A673 (cell line): ENCODE measurements at regions not wholly inside any gene's neighbourhood (a gene's known extent, or its start where the extent isn't known, plus 50 kb on each side); places are given as distances from the start of the nearest gene placed in this dataset.
"Not testable (repeated sequence)": the region's sequence is repeated elsewhere in the genome, so short reads cannot be mapped to it uniquely, and the experiment has no call there.

Source experiments
- BruUV-seq: library from RNA; stranded (reverse); fragments of 400-500 nt; replicated peaks from 2 replicates; lab custom pipeline; 2021; lab: Mats Ljungman, UMichigan
- CTCF ChIA-PET: fragments of 300-600 bp; sonication (Branson Sonifier 250); formaldehyde crosslinking; loops from one replicate; lab custom pipeline; 2022; ENCODE audit warnings: antibody characterized with exemption; lab: Charles Lee
- POLR2A ChIA-PET: fragments of 300-600 bp; sonication (Branson Sonifier 250); formaldehyde crosslinking; loops from one replicate; lab custom pipeline; 2022; ENCODE audit warnings: antibody characterized with exemption; ENCODE audit not compliant: low non-redundant PET; lab: Charles Lee
- DNase-seq: peaks from one replicate; pipeline ENCODE4 v3.0.0-alpha.2; 2015; ENCODE audit warnings: low spot score
- H3K27ac ChIP-seq: fragments of 200-600 bp; sonication (generic); 2 replicates; pipeline ENCODE4 v1.5.1; 2016; ENCODE audit warnings: mixed run types, low read depth, mild to moderate bottlenecking, mixed read lengths, antibody characterized with exemption, low read length; ENCODE audit not compliant: poor library complexity, severe bottlenecking
- H3K27me3 ChIP-seq: fragments of 200-600 bp; sonication (generic); replicated peaks from 2 replicates; pipeline ENCODE4 v1.6.1; 2017; ENCODE audit warnings: mixed run types, low read depth, mild to moderate bottlenecking, mixed read lengths, antibody characterized with exemption, low read length; ENCODE audit not compliant: insufficient read depth, poor library complexity
- H3K36me3 ChIP-seq: fragments of 200-600 bp; sonication (generic); 2 replicates; pipeline ENCODE4 v1.6.1; 2016; ENCODE audit warnings: mixed run types, mild to moderate bottlenecking, mixed read lengths, antibody characterized with exemption, low read length; ENCODE audit not compliant: insufficient read depth, poor library complexity, severe bottlenecking
- H3K4me1 ChIP-seq: fragments of 200-600 bp; sonication (generic); 2 replicates; pipeline ENCODE4 v1.6.1; 2017; ENCODE audit warnings: mixed run types, mild to moderate bottlenecking, mixed read lengths, antibody characterized with exemption, low read length; ENCODE audit not compliant: insufficient read depth, poor library complexity, severe bottlenecking
- H3K4me3 ChIP-seq: fragments of 200-600 bp; sonication (generic); 2 replicates; pipeline ENCODE4 v1.5.1; 2016; ENCODE audit warnings: low read depth, mixed run types, mild to moderate bottlenecking, mixed read lengths, low read length; ENCODE audit not compliant: poor library complexity, severe bottlenecking
- H3K9me3 ChIP-seq: fragments of 200-600 bp; sonication (generic); 2 replicates; pipeline ENCODE4 v1.6.1; 2016; ENCODE audit warnings: mixed run types, low read depth, mild to moderate bottlenecking, mixed read lengths, antibody characterized with exemption, low read length; ENCODE audit not compliant: poor library complexity, severe bottlenecking
- CTCF ChIP-seq: fragments of 300-800, 200-600 bp; sonication (generic); conservative IDR thresholded peaks from 2 replicates; pipeline ENCODE4 v1.5.1; 2017; ENCODE audit warnings: low read depth, mild to moderate bottlenecking, antibody characterized with exemption, low read length, moderate library complexity, mixed read lengths
- EZH2 ChIP-seq: fragments of 200-600 bp; sonication (generic); IDR thresholded peaks from 2 replicates; pipeline ENCODE4 v1.6.1; 2017; ENCODE audit warnings: borderline replicate concordance, low read depth, mild to moderate bottlenecking, mixed read lengths, antibody characterized with exemption, low read length; ENCODE audit not compliant: poor library complexity, severe bottlenecking
- intact Hi-C: fragments of 100-400 bp; cut with micrococcal nuclease; formaldehyde crosslinking; loops from one replicate; pipeline ENCODE4 v1.10.0; 2022; ENCODE audit not compliant: unreplicated experiment

GRCh38 chrX:55867181-55867651 lies 149.7 kb downstream of the RRAGB start:
- CTCF ChIA-PET, result no interaction called here
- intact Hi-C loops, result no loop called here
- BruUV-seq, result no TSS peak
- no peaks in the 10 kb centered on the region for H3K4me1 ChIP-seq
- no peak overlapping the region for H3K27ac ChIP-seq
- H3K36me3 ChIP-seq, result no peaks in the 10 kb centered on the region
- POLR2A ChIA-PET, result no interaction called here
- DNase-seq, result no peak
- TF ChIP-seq EZH2, result no peak
- TF ChIP-seq CTCF, result no peak
- no peak overlapping the region for H3K4me3 ChIP-seq
- H3K9me3 ChIP-seq, result no peaks in the 10 kb centered on the region
- H3K27me3 ChIP-seq, result no peaks in the 10 kb centered on the region

- no peaks in the 10 kb centered on the region for H3K4me1 ChIP-seq
- POLR2A ChIA-PET, result no interaction called here
- no peak overlapping the region for H3K4me3 ChIP-seq
- no peak for DNase-seq
- no peaks in the 10 kb centered on the region for H3K27me3 ChIP-seq
- intact Hi-C loops, result no loop called here
- no peaks in the 10 kb centered on the region for H3K36me3 ChIP-seq
- H3K27ac ChIP-seq, result no peak overlapping the region
- TF ChIP-seq CTCF (no peak), EZH2 (no peak)
- no peaks in the 10 kb centered on the region for H3K9me3 ChIP-seq
- CTCF ChIA-PET, result no interaction called here
- BruUV-seq, result no TSS peak
These were observed 150.2 kb downstream of the RRAGB start for GRCh38 chrX:55867708-55868107.

- TF ChIP-seq CTCF (no peak), EZH2 (no peak)
- Histone ChIP-seq H3K36me3 (no peaks in the 10 kb centered on the region), H3K27ac (no peak overlapping the region), H3K4me3 (no peak overlapping the region), H3K4me1 (no peaks in the 10 kb centered on the region), H3K9me3 (no peaks in the 10 kb centered on the region), H3K27me3 (no peaks in the 10 kb centered on the region)
- ChIA-PET POLR2A (no interaction called here), CTCF (no interaction called here)
- no TSS peak for BruUV-seq
- no peak for DNase-seq
- intact Hi-C loops, result no loop called here
These were observed 157.3 kb downstream of the RRAGB start for GRCh38 chrX:55874807-55875206.

GRCh38 chrX:55883541-55883940 lies 166.0 kb downstream of the RRAGB start:
- H3K4me3 ChIP-seq, POLR2A ChIA-PET, H3K36me3 ChIP-seq, CTCF ChIA-PET, DNase-seq, BruUV-seq, intact Hi-C loops, H3K4me1 ChIP-seq, H3K27ac ChIP-seq, H3K27me3 ChIP-seq, H3K9me3 ChIP-seq: not testable (repeated sequence)
